WTC11 (cell line): ENCODE measurements at regions not wholly inside any gene's neighbourhood (a gene's known extent, or its start where the extent isn't known, plus 50 kb on each side); places are given as distances from the start of the nearest gene placed in this dataset.

ENCODE experiments used
- ATAC-seq: fragments of 200-7000 bp; cut with Tn5 transposase; 2 replicates; pipeline ENCODE4 v1.10.0; 2021; ENCODE audit warnings: mild to moderate bottlenecking, moderate library complexity
- CTCF ChIA-PET: fragments of 300-600 bp; sonication (Branson Sonifier 250); formaldehyde crosslinking; loops from one replicate; lab custom pipeline; 2021; ENCODE audit warnings: antibody characterized with exemption; lab: Charles Lee
- POLR2A ChIA-PET: fragments of 350-600 bp; sonication (Branson Sonifier 250); formaldehyde crosslinking; loops from one replicate; lab custom pipeline; 2021; ENCODE audit warnings: antibody characterized with exemption; lab: Charles Lee
- DNase-seq: peaks from one replicate; pipeline ENCODE4 v3.0.0; 2021; ENCODE audit warnings: low spot score
- H3K27ac Mint-ChIP-seq: 2 replicates; pipeline ENCODE4 v1.8.0; 2021; ENCODE audit warnings: mixed read lengths
- H3K27me3 Mint-ChIP-seq: 2 replicates; pipeline ENCODE4 v1.8.0; 2021; ENCODE audit warnings: low read depth, mild to moderate bottlenecking, moderate library complexity, mixed read lengths
- H3K36me3 Mint-ChIP-seq: 2 replicates; pipeline ENCODE4 v1.8.0; 2021; ENCODE audit warnings: mixed read lengths
- H3K4me1 Mint-ChIP-seq: 2 replicates; pipeline ENCODE4 v1.8.0; 2022; ENCODE audit warnings: mixed read lengths
- H3K4me3 Mint-ChIP-seq: 2 replicates; pipeline ENCODE4 v1.8.0; 2021; ENCODE audit warnings: mild to moderate bottlenecking, moderate library complexity, mixed read lengths
- H3K9me3 Mint-ChIP-seq: 2 replicates; pipeline ENCODE4 v1.8.0; 2021; ENCODE audit warnings: mixed read lengths
- ATF2 ChIP-seq: sonication (generic); formaldehyde crosslinking; IDR thresholded peaks from 2 replicates; pipeline ENCODE4 v1.8.1; 2022; ENCODE audit warnings: low read depth, missing genetic modification reagents, borderline replicate concordance
- CBFB ChIP-seq: sonication (generic); formaldehyde crosslinking; IDR thresholded peaks from 2 replicates; pipeline ENCODE4 v1.8.1; 2022; ENCODE audit warnings: mild to moderate bottlenecking, low read depth, missing genetic modification reagents
- CREB1 ChIP-seq: sonication (generic); formaldehyde crosslinking; IDR thresholded peaks from 2 replicates; pipeline ENCODE4 v1.8.0; 2023; ENCODE audit warnings: mild to moderate bottlenecking, missing genetic modification reagents
- E2F4 ChIP-seq: sonication (generic); formaldehyde crosslinking; IDR thresholded peaks from 2 replicates; pipeline ENCODE4 v1.8.1; 2022; ENCODE audit warnings: low read depth, mild to moderate bottlenecking, moderate library complexity, missing genetic modification reagents, borderline replicate concordance
- ESRRA ChIP-seq: sonication (generic); formaldehyde crosslinking; IDR thresholded peaks from 2 replicates; pipeline ENCODE4 v1.8.1; 2022; ENCODE audit warnings: mild to moderate bottlenecking, missing genetic modification reagents, borderline replicate concordance
- HMGA2 ChIP-seq: fragments of 250-450 bp; sonication (Bioruptor Pico); IDR thresholded peaks from 2 replicates; pipeline ENCODE4 v1.4.0; 2021; ENCODE audit warnings: mild to moderate bottlenecking, moderate library complexity
- JUN ChIP-seq: sonication (generic); formaldehyde crosslinking; IDR thresholded peaks from 2 replicates; pipeline ENCODE4 v1.8.0; 2023; ENCODE audit warnings: mild to moderate bottlenecking, missing genetic modification reagents
- MAX ChIP-seq: sonication (generic); formaldehyde crosslinking; IDR thresholded peaks from 2 replicates; pipeline ENCODE4 v1.8.0; 2022; ENCODE audit warnings: mild to moderate bottlenecking, missing genetic modification reagents
- MXD4 ChIP-seq: fragments of 250-450 bp; sonication (Bioruptor Pico); IDR thresholded peaks from 2 replicates; pipeline ENCODE4 v1.8.0; 2021; ENCODE audit warnings: mild to moderate bottlenecking, moderate library complexity, borderline replicate concordance
- MYBL2 ChIP-seq: sonication (generic); formaldehyde crosslinking; IDR thresholded peaks from 2 replicates; pipeline ENCODE4 v1.8.1; 2023; ENCODE audit warnings: mild to moderate bottlenecking, moderate library complexity, missing genetic modification reagents
- NFATC4 ChIP-seq: fragments of 250-450 bp; sonication (Bioruptor Pico); IDR thresholded peaks from 2 replicates; pipeline ENCODE4 v1.9.0; 2021; ENCODE audit warnings: mild to moderate bottlenecking
- NFYB ChIP-seq: sonication (generic); formaldehyde crosslinking; conservative IDR thresholded peaks from 2 replicates; pipeline ENCODE4 v1.8.0; 2022; ENCODE audit warnings: low read depth, missing genetic modification reagents
- NR3C1 ChIP-seq: sonication (generic); formaldehyde crosslinking; conservative IDR thresholded peaks from 2 replicates; pipeline ENCODE4 v1.8.1; 2023; ENCODE audit warnings: low read depth, mild to moderate bottlenecking, missing genetic modification reagents
- OVOL2 ChIP-seq: fragments of 250-450 bp; sonication (Bioruptor Pico); IDR thresholded peaks from 2 replicates; pipeline ENCODE4 v1.9.0; 2021; ENCODE audit warnings: mild to moderate bottlenecking, borderline replicate concordance
- PREB ChIP-seq: sonication (generic); formaldehyde crosslinking; IDR thresholded peaks from 2 replicates; pipeline ENCODE4 v1.8.1; 2022; ENCODE audit warnings: mild to moderate bottlenecking, missing genetic modification reagents, moderate library complexity, borderline replicate concordance
- RELA ChIP-seq: sonication (generic); formaldehyde crosslinking; IDR thresholded peaks from 2 replicates; pipeline ENCODE4 v1.8.1; 2022; ENCODE audit warnings: missing genetic modification reagents, mild to moderate bottlenecking, borderline replicate concordance
- SP1 ChIP-seq: sonication (generic); formaldehyde crosslinking; conservative IDR thresholded peaks from 2 replicates; pipeline ENCODE4 v1.8.1; 2022; ENCODE audit warnings: missing genetic modification reagents
- TEAD1 ChIP-seq: sonication (generic); formaldehyde crosslinking; IDR thresholded peaks from 2 replicates; pipeline ENCODE4 v1.8.0; 2022; ENCODE audit warnings: mild to moderate bottlenecking, missing genetic modification reagents
- TP53 ChIP-seq: sonication (generic); formaldehyde crosslinking; IDR thresholded peaks from 2 replicates; pipeline ENCODE4 v1.8.1; 2023; ENCODE audit warnings: mild to moderate bottlenecking, missing genetic modification reagents
- ZBTB43 ChIP-seq: sonication (generic); formaldehyde crosslinking; IDR thresholded peaks from 2 replicates; pipeline ENCODE4 v1.8.1; 2023; ENCODE audit warnings: mild to moderate bottlenecking, missing genetic modification reagents
- ZNF317 ChIP-seq: sonication (generic); formaldehyde crosslinking; IDR thresholded peaks from 2 replicates; pipeline ENCODE4 v1.8.1; 2023; ENCODE audit warnings: low read depth, mild to moderate bottlenecking, moderate library complexity, missing genetic modification reagents, borderline replicate concordance
- ZNF423 ChIP-seq: fragments of 250-450 bp; sonication (Bioruptor Pico); IDR thresholded peaks from 2 replicates; pipeline ENCODE4 v2.1.2; 2022; ENCODE audit warnings: mild to moderate bottlenecking, moderate library complexity
- ZNF532 ChIP-seq: fragments of 250-450 bp; sonication (Bioruptor Pico); IDR thresholded peaks from 2 replicates; pipeline ENCODE4 v1.9.0; 2021; ENCODE audit warnings: mild to moderate bottlenecking, borderline replicate concordance
- TF ChIP-seq, protein P1 (sequence below): sonication (generic); formaldehyde crosslinking; IDR thresholded peaks from 2 replicates; pipeline ENCODE4 v1.8.1; 2023; ENCODE audit warnings: mild to moderate bottlenecking, missing genetic modification reagents
- TF ChIP-seq, protein P2 (sequence below): sonication (generic); formaldehyde crosslinking; IDR thresholded peaks from 2 replicates; pipeline ENCODE4 v1.8.1; 2023; ENCODE audit warnings: mild to moderate bottlenecking, missing genetic modification reagents, moderate library complexity

DNA sequence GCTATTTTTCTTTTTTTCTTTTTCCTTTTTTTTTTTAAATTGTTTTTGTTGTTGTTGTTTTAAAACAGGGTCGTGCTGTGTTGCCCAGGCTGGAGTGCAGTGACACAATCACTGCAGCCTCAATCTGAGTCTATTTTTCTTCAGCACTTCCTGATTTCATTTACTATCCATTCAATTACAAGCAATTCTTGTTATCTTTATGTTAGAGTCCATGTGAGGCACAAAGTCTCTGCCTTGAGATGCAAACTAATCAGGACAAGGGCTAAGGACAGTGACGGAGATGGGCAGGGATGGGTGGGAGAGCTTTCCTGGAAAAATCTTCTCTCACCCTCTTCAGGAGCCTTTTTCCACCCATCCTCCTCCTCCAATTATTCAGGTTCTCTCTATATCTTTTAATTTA is 157.3 kb upstream of the AUTS2 start:
- TF ChIP-seq NR3C1 (CRISPR knock-in tag) (no peak), CREB1 (no peak), ZNF423 (CRISPR knock-in tag) (no peak), MYBL2 (CRISPR knock-in tag) (no peak), NFATC4 (no peak), ZNF317 (CRISPR knock-in tag) (no peak), JUN (CRISPR knock-in tag) (no peak), TEAD1 (CRISPR knock-in tag) (no peak), OVOL2 (CRISPR knock-in tag) (no peak), HMGA2 (CRISPR knock-in tag) (no peak), NFYB (CRISPR knock-in tag) (no peak), ESRRA (CRISPR knock-in tag) (no peak)
- TF ChIP-seq, protein P1, sequence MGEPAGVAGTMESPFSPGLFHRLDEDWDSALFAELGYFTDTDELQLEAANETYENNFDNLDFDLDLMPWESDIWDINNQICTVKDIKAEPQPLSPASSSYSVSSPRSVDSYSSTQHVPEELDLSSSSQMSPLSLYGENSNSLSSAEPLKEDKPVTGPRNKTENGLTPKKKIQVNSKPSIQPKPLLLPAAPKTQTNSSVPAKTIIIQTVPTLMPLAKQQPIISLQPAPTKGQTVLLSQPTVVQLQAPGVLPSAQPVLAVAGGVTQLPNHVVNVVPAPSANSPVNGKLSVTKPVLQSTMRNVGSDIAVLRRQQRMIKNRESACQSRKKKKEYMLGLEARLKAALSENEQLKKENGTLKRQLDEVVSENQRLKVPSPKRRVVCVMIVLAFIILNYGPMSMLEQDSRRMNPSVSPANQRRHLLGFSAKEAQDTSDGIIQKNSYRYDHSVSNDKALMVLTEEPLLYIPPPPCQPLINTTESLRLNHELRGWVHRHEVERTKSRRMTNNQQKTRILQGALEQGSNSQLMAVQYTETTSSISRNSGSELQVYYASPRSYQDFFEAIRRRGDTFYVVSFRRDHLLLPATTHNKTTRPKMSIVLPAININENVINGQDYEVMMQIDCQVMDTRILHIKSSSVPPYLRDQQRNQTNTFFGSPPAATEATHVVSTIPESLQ: no peak
- H3K36me3 Mint-ChIP-seq: no peaks in the 10 kb centered on the region
- ChIA-PET POLR2A (no interaction called here), CTCF (no interaction called here)
- no peak overlapping the region for H3K27ac Mint-ChIP-seq
- no peak for DNase-seq
- no peak for ATAC-seq
- H3K4me3 Mint-ChIP-seq: no peak overlapping the region
- peaks cover 7% of the 10 kb centered on the region; the same call in 1 of the 2 replicates for H3K9me3 Mint-ChIP-seq
- H3K27me3 Mint-ChIP-seq: peaks cover 27% of the 10 kb centered on the region
- peaks cover 14% of the 10 kb centered on the region for H3K4me1 Mint-ChIP-seq

DNA sequence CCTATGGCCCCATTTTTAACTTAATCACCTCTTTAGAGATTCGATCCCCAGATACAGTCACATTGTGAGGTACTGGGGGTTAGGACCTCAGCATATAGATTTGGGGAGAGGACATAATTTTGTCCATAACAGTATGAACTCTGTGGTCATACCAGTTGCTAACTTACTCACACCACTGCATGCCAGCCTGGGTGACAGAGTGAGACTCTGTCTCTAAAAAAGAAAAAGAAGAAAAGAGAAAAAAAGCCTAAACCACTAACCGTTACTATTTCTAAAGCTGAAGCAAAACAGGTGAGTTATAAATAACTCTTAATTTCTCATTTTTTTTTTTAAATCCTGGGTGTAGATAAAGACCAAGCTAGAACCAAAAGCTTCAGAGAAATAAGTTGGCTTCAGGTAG is 155.1 kb upstream of the AUTS2 start:
- no peak for TF ChIP-seq TP53
- TF ChIP-seq MXD4 (CRISPR knock-in tag): no peak
- no peak for TF ChIP-seq CBFB (CRISPR knock-in tag)
- TF ChIP-seq MAX (CRISPR knock-in tag): no peak
- TF ChIP-seq ZNF532 (CRISPR knock-in tag): no peak
- TF ChIP-seq, protein P2, sequence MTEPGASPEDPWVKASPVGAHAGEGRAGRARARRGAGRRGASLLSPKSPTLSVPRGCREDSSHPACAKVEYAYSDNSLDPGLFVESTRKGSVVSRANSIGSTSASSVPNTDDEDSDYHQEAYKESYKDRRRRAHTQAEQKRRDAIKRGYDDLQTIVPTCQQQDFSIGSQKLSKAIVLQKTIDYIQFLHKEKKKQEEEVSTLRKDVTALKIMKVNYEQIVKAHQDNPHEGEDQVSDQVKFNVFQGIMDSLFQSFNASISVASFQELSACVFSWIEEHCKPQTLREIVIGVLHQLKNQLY: no peak
- TF ChIP-seq E2F4 (CRISPR knock-in tag): no peak
- no peak for TF ChIP-seq ZBTB43 (CRISPR knock-in tag)
- TF ChIP-seq ATF2 (CRISPR knock-in tag): no peak
- no peak for TF ChIP-seq SP1 (CRISPR knock-in tag)
- TF ChIP-seq RELA: no peak
- TF ChIP-seq PREB: no peak
- Mint-ChIP-seq H3K27ac (no peak overlapping the region), H3K4me1 (peaks cover 14% of the 10 kb centered on the region), H3K9me3 (peaks cover 7% of the 10 kb centered on the region; the same call in 1 of the 2 replicates), H3K4me3 (no peak overlapping the region), H3K27me3 (peaks cover 40% of the 10 kb centered on the region), H3K36me3 (no peaks in the 10 kb centered on the region)
- ChIA-PET CTCF (no interaction called here), POLR2A (no interaction called here)
- DNase-seq (no peak), ATAC-seq (no peak)
